Osteoblast (primary cell): ENCODE measurements at regions not wholly inside any gene's neighbourhood (a gene's known extent, or its start where the extent isn't known, plus 50 kb on each side); places are given as distances from the start of the nearest gene placed in this dataset.

Experiments
- DNase-seq: peaks from one replicate; pipeline ENCODE4 v3.0.0; 2011; ENCODE audit warnings: low spot score, mixed read lengths; ENCODE audit not compliant: insufficient read length; ENCODE audit errors: missing footprints
- H2AFZ ChIP-seq: 2 replicates; pipeline ENCODE4 v1.6.0; 2011; ENCODE audit warnings: mild to moderate bottlenecking, low read length
- H3K27ac ChIP-seq: 2 replicates; pipeline ENCODE4 v1.5.1; 2011; ENCODE audit warnings: mild to moderate bottlenecking, low read depth, low read length, moderate library complexity
- H3K27me3 ChIP-seq: 2 replicates; pipeline ENCODE4 v1.6.0; 2012; ENCODE audit warnings: mild to moderate bottlenecking, control low read depth, inconsistent platforms, low read length, moderate library complexity; ENCODE audit not compliant: insufficient read depth
- H3K36me3 ChIP-seq: 2 replicates; pipeline ENCODE4 v1.5.1; 2011; ENCODE audit warnings: mild to moderate bottlenecking, low read length, control low read depth, moderate library complexity; ENCODE audit not compliant: insufficient read depth
- H3K4me1 ChIP-seq: 2 replicates; pipeline ENCODE4 v1.5.1; 2011; ENCODE audit warnings: mild to moderate bottlenecking, low read length, control low read depth, moderate library complexity; ENCODE audit not compliant: insufficient read depth
- H3K4me2 ChIP-seq: 2 replicates; pipeline ENCODE4 v1.6.0; 2011; ENCODE audit warnings: mild to moderate bottlenecking, low read length; ENCODE audit not compliant: insufficient read depth
- H3K4me3 ChIP-seq: fragments of 200-600 bp; sonication (generic); 3 replicates; pipeline ENCODE4 v1.5.1; 2012; ENCODE audit warnings: mild to moderate bottlenecking, low read length, inconsistent platforms; ENCODE audit not compliant: insufficient read depth
- H3K79me2 ChIP-seq: 2 replicates; pipeline ENCODE4 v1.6.0; 2012; ENCODE audit warnings: mild to moderate bottlenecking, low read length, control low read depth, inconsistent platforms; ENCODE audit not compliant: insufficient read depth
- H3K9me3 ChIP-seq: 2 replicates; pipeline ENCODE4 v1.5.1; 2011; ENCODE audit warnings: low read depth, low read length, control low read depth
- H4K20me1 ChIP-seq: 2 replicates; pipeline ENCODE4 v1.6.0; 2012; ENCODE audit warnings: mild to moderate bottlenecking, low read length, control low read depth; ENCODE audit not compliant: insufficient read depth
- CTCF ChIP-seq: IDR thresholded peaks from 2 replicates; pipeline ENCODE4 v1.5.1; 2011; ENCODE audit warnings: mild to moderate bottlenecking, low read depth, low read length, moderate library complexity; ENCODE audit errors: extremely low read depth

- Histone ChIP-seq H4K20me1 (no peaks in the 10 kb centered on the region), H3K36me3 (no peaks in the 10 kb centered on the region), H2AFZ (no peak overlapping the region), H3K4me1 (peaks cover 23% of the 10 kb centered on the region), H3K27ac (no peak overlapping the region), H3K79me2 (no peaks in the 10 kb centered on the region), H3K4me3 (no peak overlapping the region), H3K27me3 (no peaks in the 10 kb centered on the region), H3K9me3 (no peaks in the 10 kb centered on the region), H3K4me2 (no peak overlapping the region)
- DNase-seq, result no peak
- no peak for TF ChIP-seq CTCF
These were observed 86.5 kb upstream of the TLE4 start for GRCh38 chr9:79485258-79485657.

- Histone ChIP-seq H2AFZ (no peak overlapping the region), H3K79me2 (no peaks in the 10 kb centered on the region), H3K9me3 (no peaks in the 10 kb centered on the region), H3K4me1 (peaks cover 15% of the 10 kb centered on the region), H3K27me3 (no peaks in the 10 kb centered on the region), H3K36me3 (no peaks in the 10 kb centered on the region), H4K20me1 (no peaks in the 10 kb centered on the region), H3K27ac (peak overlapping the region; percentile 27), H3K4me2 (peak overlapping the region; percentile 69), H3K4me3 (peak overlapping the region; percentile 17)
- DNase-seq, result peak; percentile 76
- no peak for TF ChIP-seq CTCF
These were observed 82.3 kb upstream of the TLE4 start for GRCh38 chr9:79489261-79490000.

GRCh38 chr9:79490657-79491248, 81.0 kb upstream of the TLE4 start:
- no peak overlapping the region for H3K27ac ChIP-seq
- no peak for DNase-seq

More at GRCh38 chr9:79490657-79491248, 81.0 kb upstream of the TLE4 start:
- H2AFZ ChIP-seq, result no peak overlapping the region
- no peaks in the 10 kb centered on the region for H3K9me3 ChIP-seq
- H3K4me1 ChIP-seq, result peaks cover 15% of the 10 kb centered on the region
- no peak for TF ChIP-seq CTCF
- H3K4me3 ChIP-seq, result no peak overlapping the region
- H3K79me2 ChIP-seq, result no peaks in the 10 kb centered on the region
- no peaks in the 10 kb centered on the region for H4K20me1 ChIP-seq
- H3K36me3 ChIP-seq, result no peaks in the 10 kb centered on the region
- no peaks in the 10 kb centered on the region for H3K27me3 ChIP-seq
- H3K4me2 ChIP-seq, result no peak overlapping the region
